Smooth muscle cell (in vitro differentiated cells): ENCODE measurements at regions not wholly inside any gene's neighbourhood (a gene's known extent, or its start where the extent isn't known, plus 50 kb on each side); places are given as distances from the start of the nearest gene placed in this dataset.

ENCODE experiments used
- DNase-seq: peaks from one replicate; lab custom pipeline; 2025; ENCODE audit not compliant: unreplicated experiment; lab: John Stamatoyannopoulos, UW
- H2AFZ ChIP-seq: fragments of 200-600 bp; sonication (generic); 2 replicates; pipeline ENCODE4 v1.6.0; 2016; ENCODE audit warnings: antibody characterized with exemption, low read depth, mild to moderate bottlenecking
- H3F3A ChIP-seq: fragments of 200-600 bp; sonication (generic); 2 replicates; pipeline ENCODE4 v1.6.0; 2017; ENCODE audit warnings: antibody characterized with exemption, low read depth
- H3K27ac ChIP-seq: fragments of 200-600 bp; sonication (generic); 2 replicates; pipeline ENCODE4 v1.5.1; 2016; ENCODE audit warnings: low read depth, mild to moderate bottlenecking
- H3K27me3 ChIP-seq: fragments of 200-600 bp; sonication (generic); 2 replicates; pipeline ENCODE4 v1.6.1; 2016; ENCODE audit warnings: low read depth, mild to moderate bottlenecking
- H3K36me3 ChIP-seq: fragments of 200-600 bp; sonication (generic); 2 replicates; pipeline ENCODE4 v1.5.1; 2016; ENCODE audit warnings: low read depth
- H3K4me1 ChIP-seq: fragments of 200-600 bp; sonication (generic); 2 replicates; pipeline ENCODE4 v1.5.1; 2016; ENCODE audit warnings: low read depth
- H3K4me2 ChIP-seq: fragments of 200-600 bp; sonication (generic); 2 replicates; pipeline ENCODE4 v1.6.0; 2016; ENCODE audit warnings: mild to moderate bottlenecking
- H3K4me3 ChIP-seq: fragments of 200-600 bp; sonication (generic); 2 replicates; pipeline ENCODE4 v1.5.1; 2016; ENCODE audit warnings: mild to moderate bottlenecking
- H3K79me2 ChIP-seq: fragments of 200-600 bp; sonication (generic); 2 replicates; pipeline ENCODE4 v1.6.0; 2016; ENCODE audit warnings: low read depth, mild to moderate bottlenecking
- H3K9ac ChIP-seq: fragments of 200-600 bp; sonication (generic); 2 replicates; pipeline ENCODE4 v1.6.0; 2016; ENCODE audit warnings: low read depth
- H3K9me3 ChIP-seq: fragments of 200-600 bp; sonication (generic); replicated peaks from 2 replicates; pipeline ENCODE4 v1.5.1; 2016; ENCODE audit warnings: low read depth
- H4K20me1 ChIP-seq: fragments of 200-600 bp; sonication (generic); 2 replicates; pipeline ENCODE4 v1.6.0; 2016; ENCODE audit warnings: low read depth
- CTCF ChIP-seq: fragments of 200-600 bp; sonication (generic); IDR thresholded peaks from 2 replicates; pipeline ENCODE4 v1.5.1; 2017; ENCODE audit warnings: borderline replicate concordance, mild to moderate bottlenecking, antibody characterized with exemption; ENCODE audit not compliant: insufficient read depth, poor library complexity, severe bottlenecking
- WGBS: methylation state at CpG from one replicate; pipeline ENCODE4 v1.1.7; 2016; ENCODE audit warnings: low lambda C conversion rate; 5-methylcytosine and 5-hydroxymethylcytosine counted together

GRCh38 chr13:106405731-106406130 lies 129.7 kb downstream of the EFNB2 start:
- Histone ChIP-seq H3K36me3 (no peaks in the 10 kb centered on the region), H3F3A (no peaks in the 10 kb centered on the region), H4K20me1 (no peaks in the 10 kb centered on the region), H3K79me2 (no peaks in the 10 kb centered on the region), H3K4me2 (no peak overlapping the region), H3K4me1 (peaks cover 14% of the 10 kb centered on the region), H2AFZ (no peak overlapping the region), H3K9ac (no peak overlapping the region), H3K4me3 (no peak overlapping the region), H3K9me3 (no peaks in the 10 kb centered on the region), H3K27ac (no peak overlapping the region), H3K27me3 (no peaks in the 10 kb centered on the region)
- TF ChIP-seq CTCF: no peak
- 40% methylated on average over 6 of the region's 6 CpGs for WGBS
- no peak for DNase-seq

GRCh38 chr13:106403280-106403679 lies 132.2 kb downstream of the EFNB2 start:
- Histone ChIP-seq H3K4me2 (no peak overlapping the region), H2AFZ (no peak overlapping the region), H3K36me3 (no peaks in the 10 kb centered on the region), H3K9ac (no peak overlapping the region), H3K4me1 (peaks cover 14% of the 10 kb centered on the region), H3K27me3 (no peaks in the 10 kb centered on the region), H3K9me3 (no peaks in the 10 kb centered on the region), H4K20me1 (no peaks in the 10 kb centered on the region), H3K27ac (no peak overlapping the region), H3K79me2 (no peaks in the 10 kb centered on the region), H3F3A (no peaks in the 10 kb centered on the region), H3K4me3 (no peak overlapping the region)
- WGBS: 93% methylated on average over 4 of the region's 4 CpGs
- no peak for DNase-seq
- no peak for TF ChIP-seq CTCF

- Histone ChIP-seq H3K4me2 (no peak overlapping the region), H3K79me2 (no peaks in the 10 kb centered on the region), H3K9ac (no peak overlapping the region), H3K27ac (no peak overlapping the region), H3K4me1 (peaks cover 14% of the 10 kb centered on the region), H3K27me3 (no peaks in the 10 kb centered on the region), H3F3A (no peaks in the 10 kb centered on the region), H4K20me1 (no peaks in the 10 kb centered on the region), H3K36me3 (no peaks in the 10 kb centered on the region), H3K9me3 (no peaks in the 10 kb centered on the region), H2AFZ (no peak overlapping the region), H3K4me3 (no peak overlapping the region)
- 94% methylated on average over 5 of the region's 5 CpGs for WGBS
- TF ChIP-seq CTCF: no peak
- no peak for DNase-seq
Observed at GRCh38 chr13:106402866-106403265, 132.6 kb downstream of the EFNB2 start.

DNA sequence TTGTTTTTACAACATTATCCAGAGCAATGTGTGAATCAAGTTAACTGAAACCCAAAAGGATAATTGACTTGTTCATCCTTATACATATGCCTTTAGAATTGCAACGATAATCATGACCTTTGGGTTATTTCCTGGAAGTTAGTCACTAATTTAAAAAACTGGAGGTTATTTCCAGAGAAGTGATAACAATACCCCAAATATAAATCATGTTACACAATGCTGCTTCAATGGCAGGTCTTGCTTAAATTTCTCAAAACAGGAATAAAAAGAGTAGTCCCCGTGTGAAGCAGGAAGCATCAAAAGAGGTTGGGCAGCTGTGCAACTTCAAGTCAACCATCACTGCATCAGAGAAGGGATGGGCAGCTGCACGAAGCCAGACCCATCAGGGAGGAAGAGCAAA lies 134.4 kb downstream of the EFNB2 start:
- no peak overlapping the region for H3K4me3 ChIP-seq
- H3K79me2 ChIP-seq: no peaks in the 10 kb centered on the region
- no peak for TF ChIP-seq CTCF
- H3K27me3 ChIP-seq: no peaks in the 10 kb centered on the region
- H3F3A ChIP-seq: no peaks in the 10 kb centered on the region
- H3K4me2 ChIP-seq: no peak overlapping the region
- H3K36me3 ChIP-seq: no peaks in the 10 kb centered on the region
- DNase-seq: no peak
- 81% methylated on average over 3 of the region's 3 CpGs for WGBS
- H3K9me3 ChIP-seq: no peaks in the 10 kb centered on the region
- H2AFZ ChIP-seq: no peak overlapping the region
- H3K9ac ChIP-seq: no peak overlapping the region
- H3K27ac ChIP-seq: no peak overlapping the region
- H3K4me1 ChIP-seq: peaks cover 8% of the 10 kb centered on the region
- H4K20me1 ChIP-seq: no peaks in the 10 kb centered on the region
